IMR-90 (cell line): ENCODE measurements at regions not wholly inside any gene's neighbourhood (a gene's known extent, or its start where the extent isn't known, plus 50 kb on each side); places are given as distances from the start of the nearest gene placed in this dataset.

Experiments
- ATAC-seq: fragments of 200-7000 bp; cut with Tn5 transposase; 2 replicates; pipeline ENCODE4 v1.9.1; 2020; ENCODE audit warnings: low read depth, mild to moderate bottlenecking, moderate library complexity
- BruUV-seq: library from RNA; stranded (reverse); fragments of 400-500 nt; replicated peaks from 2 replicates; lab custom pipeline; 2021; lab: Mats Ljungman, UMichigan
- CTCF ChIA-PET: fragments of 300-600 bp; formaldehyde crosslinking; extraction: SDS; loops from one replicate; lab custom pipeline; 2021; ENCODE audit warnings: antibody characterized with exemption; lab: Yijun Ruan, JAX
- POLR2A ChIA-PET: fragments of 300-600 bp; sonication (Branson Sonifier 250); formaldehyde crosslinking; loops from one replicate; lab custom pipeline; 2022; ENCODE audit warnings: antibody characterized with exemption; ENCODE audit not compliant: unreplicated experiment; lab: Charles Lee
- DNase-seq: peaks from one replicate; pipeline ENCODE4 v3.0.0; 2013
- H2AFZ ChIP-seq: replicated peaks from 2 replicates; pipeline ENCODE3; 2013; ENCODE audit warnings: low read length, mild to moderate bottlenecking; ENCODE audit not compliant: poor library complexity
- H2AK5ac ChIP-seq: 2 replicates; pipeline ENCODE4 v1.6.1; 2013; ENCODE audit warnings: low read depth, low read length, inconsistent platforms
- H2AK9ac ChIP-seq: replicated peaks from 2 replicates; pipeline ENCODE3; 2013; ENCODE audit warnings: mild to moderate bottlenecking, low read depth, low read length, moderate library complexity; ENCODE audit not compliant: poor library complexity
- H2BK120ac ChIP-seq: 2 replicates; pipeline ENCODE4 v1.6.1; 2013; ENCODE audit warnings: low read depth, low read length, inconsistent platforms
- H2BK15ac ChIP-seq: 3 replicates; pipeline ENCODE4 v1.6.1; 2013; ENCODE audit warnings: low read depth, low read length, inconsistent platforms
- H2BK20ac ChIP-seq: 2 replicates; pipeline ENCODE4 v1.6.1; 2013; ENCODE audit warnings: low read depth, mild to moderate bottlenecking, inconsistent platforms, low read length, moderate library complexity
- H2BK5ac ChIP-seq: 2 replicates; pipeline ENCODE4 v1.6.1; 2013; ENCODE audit warnings: mild to moderate bottlenecking, low read depth, low read length, inconsistent platforms; ENCODE audit not compliant: poor library complexity, severe bottlenecking
- H3K14ac ChIP-seq: replicated peaks from 2 replicates; pipeline ENCODE4 v1.6.1; 2013; ENCODE audit warnings: low read depth, low read length, inconsistent platforms
- H3K18ac ChIP-seq: 2 replicates; pipeline ENCODE4 v1.6.1; 2013; ENCODE audit warnings: low read depth, low read length, control low read depth
- H3K23ac ChIP-seq: 2 replicates; pipeline ENCODE4 v1.6.1; 2013; ENCODE audit warnings: low read depth, low read length, inconsistent platforms
- H3K27ac ChIP-seq: 2 replicates; pipeline ENCODE4 v1.5.1; 2013; ENCODE audit warnings: mild to moderate bottlenecking, control low read depth, low read length; ENCODE audit not compliant: insufficient read depth
- H3K27me3 ChIP-seq: 2 replicates; pipeline ENCODE4 v1.6.1; 2013; ENCODE audit warnings: low read length; ENCODE audit not compliant: control insufficient read depth, insufficient read depth
- H3K36me3 ChIP-seq: 2 replicates; pipeline ENCODE4 v1.6.1; 2013; ENCODE audit warnings: low read length, mixed read lengths; ENCODE audit not compliant: control insufficient read depth, insufficient read depth
- H3K4ac ChIP-seq: 2 replicates; pipeline ENCODE4 v1.6.1; 2013; ENCODE audit warnings: low read depth, low read length, inconsistent platforms
- H3K4me1 ChIP-seq: 2 replicates; pipeline ENCODE4 v1.6.1; 2013; ENCODE audit warnings: low read length, mixed read lengths; ENCODE audit not compliant: control insufficient read depth, insufficient read depth
- H3K4me2 ChIP-seq: 2 replicates; pipeline ENCODE4 v1.6.1; 2013; ENCODE audit warnings: low read depth, mild to moderate bottlenecking, control low read depth, low read length, moderate library complexity
- H3K4me3 ChIP-seq: 2 replicates; pipeline ENCODE4 v1.5.1; 2013; ENCODE audit warnings: low read depth, mild to moderate bottlenecking, control low read depth, low read length, moderate library complexity; ENCODE audit not compliant: insufficient read depth
- H3K56ac ChIP-seq: 2 replicates; pipeline ENCODE4 v1.6.1; 2013; ENCODE audit warnings: low read length, inconsistent platforms; ENCODE audit not compliant: insufficient read depth; ENCODE audit errors: extremely low read depth
- H3K79me1 ChIP-seq, 2 experiments: 2 replicates each; pipeline ENCODE4 v1.6.1; 2013; ENCODE audit warnings: low read length in 2 of 2, inconsistent platforms in 1 of 2, low read depth in 1 of 2
- H3K9ac ChIP-seq: 2 replicates; pipeline ENCODE4 v1.6.1; 2013; ENCODE audit warnings: low read depth, low read length, control low read depth
- H3K9me1 ChIP-seq: 2 replicates; pipeline ENCODE4 v1.6.1; 2013; ENCODE audit warnings: low read length, inconsistent platforms; ENCODE audit not compliant: insufficient read depth
- H3K9me3 ChIP-seq: 2 replicates; pipeline ENCODE4 v1.6.1; 2013; ENCODE audit warnings: low read length; ENCODE audit not compliant: control insufficient read depth, insufficient read depth
- H4K20me1 ChIP-seq: 2 replicates; pipeline ENCODE4 v1.6.1; 2013; ENCODE audit warnings: low read length, inconsistent platforms; ENCODE audit not compliant: insufficient read depth
- H4K5ac ChIP-seq: 2 replicates; pipeline ENCODE4 v1.6.1; 2013; ENCODE audit warnings: mild to moderate bottlenecking, low read depth, low read length, control low read depth
- H4K8ac ChIP-seq, 2 experiments: 2 replicates each; pipeline ENCODE4 v1.6.1; 2013; ENCODE audit warnings: low read depth in 2 of 2, low read length in 2 of 2, control low read depth in 1 of 2, inconsistent platforms in 1 of 2
- H4K91ac ChIP-seq: 2 replicates; pipeline ENCODE4 v1.6.1; 2013; ENCODE audit warnings: low read depth, low read length, inconsistent platforms; ENCODE audit not compliant: insufficient read depth
- BHLHE40 ChIP-seq: fragments of 150-350 bp; IDR thresholded peaks from 2 replicates; pipeline ENCODE4 v1.6.1; 2016; ENCODE audit warnings: mild to moderate bottlenecking, low read depth, low read length
- CEBPB ChIP-seq: IDR thresholded peaks from 2 replicates; pipeline ENCODE4 v1.6.1; 2012; ENCODE audit warnings: low read depth, low read length, improper control_type of control experiment
- CHD1 ChIP-seq: IDR thresholded peaks from 2 replicates; pipeline ENCODE4 v1.6.1; 2012; ENCODE audit warnings: low read depth, low read length, improper control_type of control experiment
- ELK1 ChIP-seq: fragments of 150-350 bp; IDR thresholded peaks from 2 replicates; pipeline ENCODE4 v1.6.1; 2016; ENCODE audit warnings: low read depth, mild to moderate bottlenecking, low read length, moderate library complexity, borderline replicate concordance
- FOS ChIP-seq: fragments of 150-350 bp; IDR thresholded peaks from 2 replicates; pipeline ENCODE4 v1.6.1; 2016; ENCODE audit warnings: low read depth, low read length
- MAFK ChIP-seq: IDR thresholded peaks from 2 replicates; pipeline ENCODE4 v1.6.1; 2012; ENCODE audit warnings: low read depth, low read length, improper control_type of control experiment
- MAZ ChIP-seq: IDR thresholded peaks from 2 replicates; pipeline ENCODE4 v1.6.1; 2012; ENCODE audit warnings: low read depth, mild to moderate bottlenecking, low read length, improper control_type of control experiment, moderate library complexity, borderline replicate concordance
- MXI1 ChIP-seq: IDR thresholded peaks from 2 replicates; pipeline ENCODE4 v1.6.1; 2012; ENCODE audit warnings: low read depth, mild to moderate bottlenecking, low read length, moderate library complexity, borderline replicate concordance
- NFE2L2 ChIP-seq: fragments of 150-350 bp; IDR thresholded peaks from 2 replicates; pipeline ENCODE4 v1.6.1; 2016; ENCODE audit warnings: low read depth, mild to moderate bottlenecking, low read length
- RAD21 ChIP-seq: IDR thresholded peaks from 2 replicates; pipeline ENCODE4 v1.6.1; 2012; ENCODE audit warnings: low read length, improper control_type of control experiment
- RFX5 ChIP-seq: IDR thresholded peaks from 2 replicates; pipeline ENCODE4 v1.8.0; 2012; ENCODE audit warnings: low read depth, mild to moderate bottlenecking, low read length, moderate library complexity
- SMC3 ChIP-seq: fragments of 150-350 bp; IDR thresholded peaks from 2 replicates; pipeline ENCODE4 v1.6.1; 2016; ENCODE audit warnings: low read depth, mild to moderate bottlenecking, antibody characterized with exemption, low read length, moderate library complexity
- USF2 ChIP-seq: fragments of 150-350 bp; IDR thresholded peaks from 2 replicates; pipeline ENCODE4 v1.6.1; 2017; ENCODE audit warnings: mild to moderate bottlenecking, antibody characterized with exemption, low read length, low read depth
- WGBS, 2 experiments: methylation state at CpG; one replicate each; pipeline versions ENCODE4 v1.1.5 to v1.1.7; 2013; ENCODE audit warnings: missing lambda C conversion rate in 2 of 2; ENCODE audit not compliant: insufficient read length in 1 of 2; ENCODE audit errors: extremely low coverage in 2 of 2; 5-methylcytosine and 5-hydroxymethylcytosine counted together
- dilution Hi-C: fragments of 300-500 bp; cut with HindIII; formaldehyde crosslinking; loops from one replicate; pipeline ENCODE4 v1.14.3; 2018; ENCODE audit warnings: low sequenced_read_pairs; ENCODE audit not compliant: unreplicated experiment
- in situ Hi-C: fragments of 300-500 bp; cut with MboI; formaldehyde crosslinking; loops from 3 replicates; pipeline ENCODE4 v1.14.3; 2019; ENCODE audit warnings: low sequenced_read_pairs, inconsistent platforms, mixed read lengths
- intact Hi-C: fragments of 100-400 bp; cut with micrococcal nuclease; formaldehyde crosslinking; loops from 2 replicates; pipeline ENCODE4 v1.10.0; 2022
- TF ChIP-seq, protein P1 (sequence below): conservative IDR thresholded peaks from 2 replicates; pipeline ENCODE4 v1.5.1; 2012; ENCODE audit warnings: mild to moderate bottlenecking, low read depth, low read length, improper control_type of control experiment

DNA sequence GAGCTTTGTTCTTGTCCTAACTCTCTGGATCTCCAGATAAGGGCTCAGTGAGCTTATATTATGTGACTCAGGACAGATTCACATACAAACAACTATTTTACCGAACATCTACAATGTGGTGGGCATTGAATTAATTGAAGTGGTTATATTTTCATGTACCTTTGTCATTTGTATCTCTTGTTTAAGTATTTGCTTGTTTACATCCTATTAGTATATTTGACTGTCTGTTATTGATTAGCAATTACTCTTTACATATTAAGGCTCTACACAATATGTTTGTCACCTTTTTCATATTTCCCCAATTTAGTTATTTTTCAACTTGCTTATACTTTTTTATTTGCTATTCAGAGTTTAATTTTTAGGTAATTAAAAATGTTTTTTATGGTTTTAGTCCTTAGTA lies 222.4 kb downstream of the TFAP2C start:
- in situ Hi-C loops (no loop called here), intact Hi-C loops (no loop called here), dilution Hi-C loops (no loop called here)
- ATAC-seq, result no peak
- Histone ChIP-seq H2BK20ac (no peak overlapping the region), H3K14ac (no peak overlapping the region), H2AFZ (no peak overlapping the region), H3K56ac (no peak overlapping the region), H3K9me3 (no peaks in the 10 kb centered on the region), H3K9me1 (no peaks in the 10 kb centered on the region), H2AK5ac (no peak overlapping the region), H2BK120ac (no peak overlapping the region), H3K79me1 (no peaks in the 10 kb centered on the region), H3K18ac (no peak overlapping the region), H3K4me1 (no peaks in the 10 kb centered on the region), H4K8ac (no peak overlapping the region), H3K27me3 (no peaks in the 10 kb centered on the region), H3K27ac (no peak overlapping the region), H3K4me3 (no peak overlapping the region), H2BK5ac (no peak overlapping the region), H2AK9ac (no peak overlapping the region), H3K4me2 (no peak overlapping the region), H3K23ac (no peak overlapping the region), H4K20me1 (no peaks in the 10 kb centered on the region), H2BK15ac (no peak overlapping the region), H4K5ac (no peak overlapping the region), H3K4ac (no peak overlapping the region), H3K36me3 (no peaks in the 10 kb centered on the region), H3K9ac (no peak overlapping the region), H4K91ac (no peak overlapping the region)
- CTCF ChIA-PET, result interaction anchor here (0.5 kb wide), 1 partner anchor 123 kb away, joined by 3 read pairs; no protein-coding TSS in a partner anchor
- TF ChIP-seq BHLHE40, result no peak
- no peak for TF ChIP-seq MXI1
- no peak for TF ChIP-seq ELK1
- TF ChIP-seq NFE2L2, result no peak
- no peak for TF ChIP-seq RAD21
- TF ChIP-seq FOS, result no peak
- TF ChIP-seq SMC3, result no peak
- no peak for TF ChIP-seq MAFK
- no peak for TF ChIP-seq USF2
- no peak for TF ChIP-seq CEBPB
- no peak for TF ChIP-seq RFX5
- TF ChIP-seq, protein P1, sequence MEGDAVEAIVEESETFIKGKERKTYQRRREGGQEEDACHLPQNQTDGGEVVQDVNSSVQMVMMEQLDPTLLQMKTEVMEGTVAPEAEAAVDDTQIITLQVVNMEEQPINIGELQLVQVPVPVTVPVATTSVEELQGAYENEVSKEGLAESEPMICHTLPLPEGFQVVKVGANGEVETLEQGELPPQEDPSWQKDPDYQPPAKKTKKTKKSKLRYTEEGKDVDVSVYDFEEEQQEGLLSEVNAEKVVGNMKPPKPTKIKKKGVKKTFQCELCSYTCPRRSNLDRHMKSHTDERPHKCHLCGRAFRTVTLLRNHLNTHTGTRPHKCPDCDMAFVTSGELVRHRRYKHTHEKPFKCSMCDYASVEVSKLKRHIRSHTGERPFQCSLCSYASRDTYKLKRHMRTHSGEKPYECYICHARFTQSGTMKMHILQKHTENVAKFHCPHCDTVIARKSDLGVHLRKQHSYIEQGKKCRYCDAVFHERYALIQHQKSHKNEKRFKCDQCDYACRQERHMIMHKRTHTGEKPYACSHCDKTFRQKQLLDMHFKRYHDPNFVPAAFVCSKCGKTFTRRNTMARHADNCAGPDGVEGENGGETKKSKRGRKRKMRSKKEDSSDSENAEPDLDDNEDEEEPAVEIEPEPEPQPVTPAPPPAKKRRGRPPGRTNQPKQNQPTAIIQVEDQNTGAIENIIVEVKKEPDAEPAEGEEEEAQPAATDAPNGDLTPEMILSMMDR, result no peak
- no peak for TF ChIP-seq CHD1
- no peak for TF ChIP-seq MAZ
- WGBS, 2 experiments, result no CpG with 5 or more reads among the region's 1 CpG
- POLR2A ChIA-PET, result no interaction called here
- DNase-seq, result no peak
- no TSS peak for BruUV-seq
